ENCODE measurements at regions not wholly inside any gene's neighbourhood (a gene's known extent, or its start where the extent isn't known, plus 50 kb on each side); places are given as distances from the start of the nearest gene placed in this dataset.

- TF ChIP-seq CTCF (IDR thresholded peaks at IDR 0.05 in 2 of 3, conservative IDR thresholded peaks at IDR 0.05 in 1 of 3; ENCODE audit: borderline replicate concordance in 1 of 3, insufficient read depth in 1 of 3, low read depth in 2 of 3, low read length in 2 of 3), result no peak
These were observed 230.6 kb downstream of the PCDH7 start (continued) for GRCh38 chr4:30950737-30951136.

GRCh38 chr4:30952526-30953219, 232.5 kb downstream of the PCDH7 start:
- Histone ChIP-seq H3K9me3 (ENCODE audit: control insufficient read depth in 1 of 2, insufficient read depth in 1 of 2, low read depth in 1 of 2, low read length in 2 of 2) (no peaks in the 10 kb centered on the region), H3K4me2 (ENCODE audit: low read length) (peak overlapping the region; percentile 49), H3K27ac (ENCODE audit: low read depth, low read length) (peak overlapping the region; percentile 94), H3K36me3 (ENCODE audit: control insufficient read depth in 1 of 2, insufficient read depth in 2 of 2, low read length in 2 of 2) (no peaks in the 10 kb centered on the region), H3K4me3 (replicated peaks in 1 of 2; ENCODE audit: low read depth in 1 of 2, low read length in 2 of 2) (no peak overlapping the region; a peak in 1 of 4 replicates), H2AFZ (ENCODE audit: low read depth, low read length, poor library complexity, severe bottlenecking) (no peak overlapping the region), H3K9ac (ENCODE audit: low read length) (peak overlapping the region; percentile 55), H3K9me2 (ENCODE audit: insufficient read depth) (no peaks in the 10 kb centered on the region), H4K20me1 (ENCODE audit: insufficient read depth) (no peaks in the 10 kb centered on the region), H3K27me3 (ENCODE audit: insufficient read depth, low read length) (no peaks in the 10 kb centered on the region), H3K4me1 (ENCODE audit: control insufficient read depth in 1 of 2, insufficient read depth in 2 of 2, low read length in 2 of 2) (peaks cover 79 to 98% of the 10 kb centered on the region in 2 experiments), H3K79me2 (ENCODE audit: insufficient read depth, low read length) (peaks cover 35% of the 10 kb centered on the region)
- DNase-seq (ENCODE audit: low read depth, low spot score) (peak; percentile 76), ATAC-seq (peak; percentile 49)
- intact Hi-C loops (cut with micrococcal nuclease), result loop anchor here (5.0 kb wide), 4 partner anchors 70 to 285 kb away; no protein-coding TSS in a partner anchor
- CTCF ChIA-PET, result no interaction called here
- TSS peak; percentile 68 for BruUV-seq (replicated peaks)
- POLR2A ChIA-PET, result interaction anchor here (1.5 kb wide), 1 partner anchor 198 kb away, joined by 4 read pairs; no protein-coding TSS in a partner anchor
- RAD21 ChIA-PET (ENCODE audit: low non-redundant PET in 1 of 2, low total read pairs in 2 of 2, uncharacterized antibody in 2 of 2, unreplicated experiment in 2 of 2), result no interaction called here
- TF ChIP-seq POLR2A (IDR thresholded peaks at IDR 0.05; ENCODE audit: borderline replicate concordance, extremely low read depth, insufficient read depth, insufficient read length), result no peak
- TF ChIP-seq ZFX (IDR thresholded peaks at IDR 0.05), result no peak
- peak; percentile 54; the same call in 1 of the 2 replicates for TF ChIP-seq SRF (IDR thresholded peaks at IDR 0.05; ENCODE audit: low read depth)
- peak; percentile 80 for TF ChIP-seq FOSL1 (IDR thresholded peaks at IDR 0.05; ENCODE audit: low read depth)
- TF ChIP-seq RAD21 (IDR thresholded peaks at IDR 0.05; ENCODE audit: low read depth), result peak; percentile 33; the same call in 1 of the 2 replicates
- no peak for TF ChIP-seq EGR1 (IDR thresholded peaks at IDR 0.05; ENCODE audit: low read depth)
- TF ChIP-seq TCF7L2 (IDR thresholded peaks at IDR 0.05; ENCODE audit: borderline replicate concordance, extremely low read depth, insufficient read depth, insufficient read length), result no peak
- TF ChIP-seq CEBPB (IDR thresholded peaks at IDR 0.05; ENCODE audit: low read depth), result peak; percentile 67; the same call in 1 of the 2 replicates
- TF ChIP-seq POLR2AphosphoS5 (IDR thresholded peaks at IDR 0.05; ENCODE audit: low read depth, low read length), result peak; percentile 48; the same call in 1 of the 2 replicates
- peak; percentile 32; the same call in 1 of the 2 replicates for TF ChIP-seq MAX (IDR thresholded peaks at IDR 0.05)
- TF ChIP-seq JUND (IDR thresholded peaks at IDR 0.05), result peak; percentile 80
- no peak; the same call in 1 of the 2 replicates for TF ChIP-seq ELF1 (IDR thresholded peaks at IDR 0.05; ENCODE audit: borderline replicate concordance, low read depth)
- TF ChIP-seq SP1 (IDR thresholded peaks at IDR 0.05; ENCODE audit: low read depth), result peak; percentile 89
- TF ChIP-seq CBX3 (IDR thresholded peaks at IDR 0.05; ENCODE audit: low read depth), result peak; percentile 76; the same call in 1 of the 2 replicates
- no peak for TF ChIP-seq YY1 (IDR thresholded peaks at IDR 0.05; ENCODE audit: extremely low read depth, insufficient replicate concordance, low read depth, low read length)
- no peak for TF ChIP-seq CTCF (IDR thresholded peaks at IDR 0.05 in 2 of 3, conservative IDR thresholded peaks at IDR 0.05 in 1 of 3; ENCODE audit: borderline replicate concordance in 1 of 3, insufficient read depth in 1 of 3, low read depth in 2 of 3, low read length in 2 of 3)
- TF ChIP-seq EZH2phosphoT487 (IDR thresholded peaks at IDR 0.05; ENCODE audit: borderline replicate concordance), result no peak

All from HCT116 (cell line).